GM12801 (cell line): ENCODE measurements at regions not wholly inside any gene's neighbourhood (a gene's known extent, or its start where the extent isn't known, plus 50 kb on each side); places are given as distances from the start of the nearest gene placed in this dataset.

ENCODE experiments used
- CTCF ChIP-seq: IDR thresholded peaks from one replicate; pipeline ENCODE4 v1.5.1; 2011; ENCODE audit warnings: control low read depth; ENCODE audit not compliant: insufficient read length; ENCODE audit errors: extremely low read depth

GRCh38 chr2:60368456-60368855, 185.0 kb downstream of the BCL11A start:
- TF ChIP-seq CTCF = no peak

GRCh38 chr2:60366135-60366712, 187.2 kb downstream of the BCL11A start:
- no peak for TF ChIP-seq CTCF

- TF ChIP-seq CTCF = no peak
These were observed 187.9 kb downstream of the BCL11A start for GRCh38 chr2:60365556-60365955.

GRCh38 chr2:60364491-60364890, 189.0 kb downstream of the BCL11A start:
- no peak for TF ChIP-seq CTCF

- TF ChIP-seq CTCF = no peak
These were observed 192.0 kb downstream of the BCL11A start for GRCh38 chr2:60361498-60361897.

- no peak for TF ChIP-seq CTCF
These were observed 193.9 kb downstream of the BCL11A start for GRCh38 chr2:60359569-60359968.

GRCh38 chr2:60358476-60358875, 195.0 kb downstream of the BCL11A start:
- TF ChIP-seq CTCF = no peak

GRCh38 chr2:60357996-60358395, 195.5 kb downstream of the BCL11A start:
- TF ChIP-seq CTCF = no peak
